Activated naive CD4-positive, alpha-beta T cell treated with anti-CD3 and anti-CD28 coated beads, Interleukin-2, amount 50 U/mL, for 24 hours (primary cell): ENCODE measurements at regions not wholly inside any gene's neighbourhood (a gene's known extent, or its start where the extent isn't known, plus 50 kb on each side); places are given as distances from the start of the nearest gene placed in this dataset.

Source experiments
- H3K27ac Mint-ChIP-seq: one replicate; pipeline ENCODE4 v1.8.0; 2021; ENCODE audit warnings: mild to moderate bottlenecking, mixed read lengths
- H3K27me3 Mint-ChIP-seq: one replicate; pipeline ENCODE4 v1.8.0; 2021; ENCODE audit warnings: mixed read lengths
- H3K36me3 Mint-ChIP-seq: one replicate; pipeline ENCODE4 v1.8.0; 2021; ENCODE audit warnings: mixed read lengths
- H3K4me1 Mint-ChIP-seq: one replicate; pipeline ENCODE4 v1.8.0; 2021; ENCODE audit warnings: mixed read lengths
- H3K4me3 Mint-ChIP-seq: one replicate; pipeline ENCODE4 v1.8.0; 2021; ENCODE audit warnings: mild to moderate bottlenecking, mixed read lengths
- H3K9me3 Mint-ChIP-seq: one replicate; pipeline ENCODE4 v1.8.0; 2021; ENCODE audit warnings: mixed read lengths

- Mint-ChIP-seq H3K9me3 (no peaks in the 10 kb centered on the region), H3K36me3 (no peaks in the 10 kb centered on the region), H3K4me1 (no peaks in the 10 kb centered on the region), H3K4me3 (no peak overlapping the region), H3K27me3 (peaks cover 1% of the 10 kb centered on the region), H3K27ac (no peak overlapping the region)
Observed at GRCh38 chr17:6340708-6341107, 94.2 kb downstream of the AIPL1 start.

DNA sequence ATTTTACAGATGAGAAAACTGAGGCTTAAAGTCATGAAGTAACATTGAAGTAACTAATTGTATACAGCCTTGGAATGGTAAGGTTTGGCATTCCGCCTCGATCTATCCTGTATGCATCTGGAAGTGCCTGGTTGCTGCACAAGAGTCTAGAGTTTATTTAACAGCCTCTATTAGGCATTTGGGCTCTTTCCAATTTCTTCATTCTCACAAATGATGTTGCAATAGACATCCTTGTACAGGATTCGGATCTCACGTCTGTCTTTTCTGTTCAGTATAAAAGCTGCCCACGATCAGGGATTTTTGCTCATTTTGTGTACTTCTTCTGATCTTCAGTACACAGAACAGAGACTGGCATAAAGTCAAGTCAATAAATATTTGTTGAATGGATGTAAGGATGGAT is 100.5 kb downstream of the AIPL1 start:
- H3K4me1 Mint-ChIP-seq: no peaks in the 10 kb centered on the region
- no peak overlapping the region for H3K27ac Mint-ChIP-seq
- no peaks in the 10 kb centered on the region for H3K36me3 Mint-ChIP-seq
- H3K27me3 Mint-ChIP-seq: peaks cover 3% of the 10 kb centered on the region
- no peak overlapping the region for H3K4me3 Mint-ChIP-seq
- no peaks in the 10 kb centered on the region for H3K9me3 Mint-ChIP-seq

DNA sequence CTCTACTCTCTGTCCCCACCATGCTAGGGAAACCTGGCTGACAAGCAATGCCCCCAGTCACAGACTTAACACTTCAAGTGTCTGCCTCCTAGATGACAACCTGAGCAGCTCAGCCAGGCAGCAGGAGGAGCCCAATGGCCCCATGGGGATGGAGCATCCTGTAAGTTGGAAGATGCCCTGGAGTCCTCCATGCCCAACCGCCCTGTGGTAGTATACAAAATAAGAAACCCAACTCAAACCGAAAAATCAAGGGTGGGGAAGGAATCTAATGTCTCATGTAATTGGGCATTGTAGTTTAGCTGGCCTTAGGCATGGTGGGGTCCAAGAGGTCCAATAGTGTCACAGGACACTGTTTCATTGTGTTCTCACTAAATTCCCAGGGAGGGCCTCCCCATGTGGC is 104.0 kb downstream of the AIPL1 start:
- Mint-ChIP-seq H3K4me1 (no peaks in the 10 kb centered on the region), H3K36me3 (no peaks in the 10 kb centered on the region), H3K9me3 (no peaks in the 10 kb centered on the region), H3K4me3 (no peak overlapping the region), H3K27me3 (peaks cover 8% of the 10 kb centered on the region), H3K27ac (no peak overlapping the region)

- no peak overlapping the region for H3K27ac Mint-ChIP-seq
- peaks cover 7% of the 10 kb centered on the region for H3K27me3 Mint-ChIP-seq
Observed at GRCh38 chr17:6328279-6328678, 106.6 kb downstream of the AIPL1 start.

GRCh38 chr17:6327007-6327406 is 107.9 kb downstream of the AIPL1 start:
- Mint-ChIP-seq H3K27me3 (peaks cover 10% of the 10 kb centered on the region), H3K27ac (no peak overlapping the region), H3K9me3 (no peaks in the 10 kb centered on the region), H3K4me3 (no peak overlapping the region), H3K4me1 (no peaks in the 10 kb centered on the region), H3K36me3 (no peaks in the 10 kb centered on the region)

More at GRCh38 chr17:6328279-6328678, 106.6 kb downstream of the AIPL1 start:
- no peaks in the 10 kb centered on the region for H3K9me3 Mint-ChIP-seq
- H3K4me3 Mint-ChIP-seq: no peak overlapping the region
- no peaks in the 10 kb centered on the region for H3K36me3 Mint-ChIP-seq
- H3K4me1 Mint-ChIP-seq: no peaks in the 10 kb centered on the region

GRCh38 chr17:6326483-6326882 is 108.4 kb downstream of the AIPL1 start:
- Mint-ChIP-seq H3K27ac (no peak overlapping the region), H3K4me3 (no peak overlapping the region), H3K4me1 (no peaks in the 10 kb centered on the region), H3K27me3 (peaks cover 12% of the 10 kb centered on the region), H3K36me3 (no peaks in the 10 kb centered on the region), H3K9me3 (no peaks in the 10 kb centered on the region)

- Mint-ChIP-seq H3K27ac (no peak overlapping the region), H3K4me3 (no peak overlapping the region), H3K36me3 (no peaks in the 10 kb centered on the region), H3K4me1 (no peaks in the 10 kb centered on the region), H3K27me3 (peaks cover 15% of the 10 kb centered on the region), H3K9me3 (no peaks in the 10 kb centered on the region)
Observed at GRCh38 chr17:6325741-6326140, 109.2 kb downstream of the AIPL1 start.

DNA sequence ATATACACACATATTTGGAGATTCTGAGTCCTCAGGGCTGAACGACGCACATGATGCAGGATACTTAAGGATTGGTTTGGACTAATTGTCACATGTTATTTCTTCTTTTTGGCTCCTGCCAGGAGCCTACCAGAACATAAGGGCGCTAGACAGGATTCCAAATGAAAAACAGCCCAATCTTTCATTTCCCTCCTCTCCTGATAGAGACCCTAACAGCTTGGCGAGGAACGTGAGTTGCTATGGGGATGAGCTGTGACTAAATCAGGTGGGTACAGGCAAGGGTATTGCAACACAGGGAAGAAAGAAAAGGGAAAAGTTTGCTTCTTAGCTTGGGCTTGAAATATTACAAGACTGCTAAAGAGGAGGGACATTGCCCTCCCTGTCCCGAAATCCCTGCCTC is 109.9 kb downstream of the AIPL1 start:
- H3K4me1 Mint-ChIP-seq: no peaks in the 10 kb centered on the region
- no peak overlapping the region for H3K27ac Mint-ChIP-seq
- H3K4me3 Mint-ChIP-seq: no peak overlapping the region
- H3K36me3 Mint-ChIP-seq: no peaks in the 10 kb centered on the region
- H3K9me3 Mint-ChIP-seq: no peaks in the 10 kb centered on the region
- H3K27me3 Mint-ChIP-seq: peaks cover 13% of the 10 kb centered on the region

- no peaks in the 10 kb centered on the region for H3K4me1 Mint-ChIP-seq
- H3K9me3 Mint-ChIP-seq: no peaks in the 10 kb centered on the region
Observed at GRCh38 chr17:6323626-6324356, 111.1 kb downstream of the AIPL1 start.

DNA sequence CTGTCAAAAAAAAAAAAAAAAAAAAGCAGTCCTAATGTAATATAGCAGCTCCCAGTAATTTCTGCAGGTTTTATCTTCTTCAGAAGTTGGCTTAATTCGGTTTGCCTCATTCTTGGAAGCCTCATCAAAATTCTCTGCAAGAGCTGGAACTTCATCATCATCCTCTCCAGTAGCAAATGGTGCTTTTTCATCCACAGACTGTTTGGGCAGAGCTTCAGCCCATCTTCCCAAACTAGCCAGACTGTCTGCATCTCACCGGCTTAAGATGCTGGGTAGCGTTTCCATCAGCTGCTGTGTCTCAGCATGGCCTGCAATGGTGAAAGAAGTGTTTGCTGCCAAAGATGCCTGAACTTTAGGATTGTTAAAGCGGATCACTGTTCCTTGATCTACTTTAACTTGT is 112.6 kb downstream of the AIPL1 start:
- Mint-ChIP-seq H3K27me3 (peaks cover 12% of the 10 kb centered on the region), H3K9me3 (no peaks in the 10 kb centered on the region), H3K27ac (no peak overlapping the region), H3K36me3 (no peaks in the 10 kb centered on the region), H3K4me3 (no peak overlapping the region), H3K4me1 (no peaks in the 10 kb centered on the region)

More at GRCh38 chr17:6323626-6324356, 111.1 kb downstream of the AIPL1 start:
- Mint-ChIP-seq H3K36me3 (no peaks in the 10 kb centered on the region), H3K27me3 (peaks cover 13% of the 10 kb centered on the region), H3K27ac (no peak overlapping the region), H3K4me3 (no peak overlapping the region)

GRCh38 chr17:6314311-6314710 is 120.6 kb downstream of the AIPL1 start:
- Mint-ChIP-seq H3K27ac (no peak overlapping the region), H3K4me1 (no peaks in the 10 kb centered on the region), H3K9me3 (no peaks in the 10 kb centered on the region), H3K4me3 (no peak overlapping the region), H3K27me3 (peaks cover 9% of the 10 kb centered on the region), H3K36me3 (no peaks in the 10 kb centered on the region)

DNA sequence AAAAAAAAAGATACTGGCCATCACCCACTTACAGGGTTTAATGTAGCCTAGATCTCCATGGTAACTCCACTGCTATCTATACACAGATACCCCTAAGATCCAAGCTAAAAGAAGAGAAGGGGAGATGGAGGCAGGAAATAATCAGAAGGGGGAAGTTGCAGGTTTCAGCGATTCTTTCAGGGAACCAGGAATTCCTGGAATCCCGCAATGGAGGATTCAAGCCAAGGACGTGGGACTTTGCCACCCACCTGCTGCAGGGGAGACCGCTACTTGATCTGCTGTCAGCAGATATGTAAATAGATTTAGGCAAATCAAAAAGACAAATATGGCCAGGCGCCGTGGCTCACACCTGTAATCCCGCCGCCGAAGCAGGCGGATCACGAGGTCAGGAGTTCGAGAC is 121.1 kb downstream of the AIPL1 start:
- no peaks in the 10 kb centered on the region for H3K9me3 Mint-ChIP-seq
- peaks cover 10% of the 10 kb centered on the region for H3K27me3 Mint-ChIP-seq
- H3K36me3 Mint-ChIP-seq: no peaks in the 10 kb centered on the region
- no peak overlapping the region for H3K4me3 Mint-ChIP-seq
- no peak overlapping the region for H3K27ac Mint-ChIP-seq
- no peaks in the 10 kb centered on the region for H3K4me1 Mint-ChIP-seq

DNA sequence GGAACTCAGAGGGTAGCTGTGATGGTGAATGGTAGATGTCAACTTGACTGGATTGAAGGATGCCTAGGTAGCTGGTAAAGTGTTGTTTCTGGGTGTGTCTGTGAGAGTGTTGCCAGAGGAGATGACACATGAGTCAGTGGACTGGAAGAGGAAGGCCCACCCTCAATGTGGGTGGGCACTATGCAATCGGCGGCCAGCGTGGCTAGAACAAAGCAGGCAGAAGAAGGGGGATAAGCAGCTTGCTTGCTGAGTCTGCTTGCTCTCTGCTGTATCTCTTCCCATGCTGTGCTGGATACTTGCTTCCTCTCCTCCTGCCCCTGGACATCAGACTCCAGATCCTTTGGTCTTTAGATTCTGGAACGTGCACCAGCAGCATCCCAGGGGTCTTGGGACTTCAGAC is 128.1 kb downstream of the AIPL1 start:
- Mint-ChIP-seq H3K27ac (no peak overlapping the region), H3K36me3 (no peaks in the 10 kb centered on the region), H3K9me3 (no peaks in the 10 kb centered on the region), H3K27me3 (peaks cover 7% of the 10 kb centered on the region), H3K4me3 (no peak overlapping the region), H3K4me1 (no peaks in the 10 kb centered on the region)

- Mint-ChIP-seq H3K36me3 (no peaks in the 10 kb centered on the region), H3K27ac (no peak overlapping the region), H3K27me3 (peaks cover 7% of the 10 kb centered on the region), H3K4me3 (no peak overlapping the region), H3K4me1 (no peaks in the 10 kb centered on the region), H3K9me3 (no peaks in the 10 kb centered on the region)
Observed at GRCh38 chr17:6305613-6306360, 129.1 kb downstream of the AIPL1 start.

- peaks cover 11% of the 10 kb centered on the region for H3K27me3 Mint-ChIP-seq
- no peak overlapping the region for H3K4me3 Mint-ChIP-seq
- no peak overlapping the region for H3K27ac Mint-ChIP-seq
Observed at GRCh38 chr17:6304894-6305612, 129.9 kb downstream of the AIPL1 start.

DNA sequence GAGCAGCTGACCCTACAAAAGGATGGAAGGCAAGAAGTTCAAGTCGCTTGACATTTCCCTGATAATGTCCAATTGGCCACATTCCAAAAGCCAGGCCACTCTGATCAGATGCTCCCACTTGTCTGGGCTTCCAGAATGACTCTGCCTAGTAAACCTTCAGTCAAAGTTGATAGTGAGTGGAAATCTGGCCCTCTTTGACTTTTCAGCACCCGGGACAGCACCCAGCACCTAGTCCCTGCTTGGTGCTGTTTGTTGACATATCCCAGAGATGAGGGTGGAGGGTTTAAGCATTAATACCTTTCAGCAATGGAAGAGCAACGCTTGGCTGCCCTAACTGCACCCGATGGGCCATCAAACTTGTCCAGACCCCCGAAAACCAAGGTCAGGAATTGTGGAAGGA is 131.3 kb downstream of the AIPL1 start:
- no peak overlapping the region for H3K27ac Mint-ChIP-seq
- H3K4me3 Mint-ChIP-seq: no peak overlapping the region
- no peaks in the 10 kb centered on the region for H3K36me3 Mint-ChIP-seq
- H3K9me3 Mint-ChIP-seq: no peaks in the 10 kb centered on the region
- peaks cover 9% of the 10 kb centered on the region for H3K27me3 Mint-ChIP-seq
- H3K4me1 Mint-ChIP-seq: no peaks in the 10 kb centered on the region

More at GRCh38 chr17:6304894-6305612, 129.9 kb downstream of the AIPL1 start:
- Mint-ChIP-seq H3K4me1 (no peaks in the 10 kb centered on the region), H3K36me3 (no peaks in the 10 kb centered on the region), H3K9me3 (no peaks in the 10 kb centered on the region)
